HG02973 (cell line): ENCODE measurements at regions not wholly inside any gene's neighbourhood (a gene's known extent, or its start where the extent isn't known, plus 50 kb on each side); places are given as distances from the start of the nearest gene placed in this dataset.
"Not testable (repeated sequence)": the region's sequence is repeated elsewhere in the genome, so short reads cannot be mapped to it uniquely, and the experiment has no call there.

ENCODE experiments used
- ATAC-seq: cut with Tn5 transposase; IDR thresholded peaks from one replicate; pipeline ENCODE4 v1.9.1; 2021; ENCODE audit warnings: moderate library complexity; ENCODE audit not compliant: unreplicated experiment

- ATAC-seq, result no peak
Measured at GRCh38 chr6:84581494-84582259, 182.7 kb downstream of the TBX18 start.

GRCh38 chr6:84579404-84579803 is 185.0 kb downstream of the TBX18 start:
- ATAC-seq, result no peak

GRCh38 chr6:84576029-84576428 is 188.4 kb downstream of the TBX18 start:
- no peak for ATAC-seq

GRCh38 chr6:84575264-84575663 is 189.1 kb downstream of the TBX18 start:
- ATAC-seq, result peak; percentile 98

GRCh38 chr6:84569882-84570281 is 194.5 kb downstream of the TBX18 start:
- no peak for ATAC-seq

GRCh38 chr6:84568971-84569370 is 195.4 kb downstream of the TBX18 start:
- ATAC-seq, result no peak

GRCh38 chr6:84565718-84566117 is 198.7 kb downstream of the TBX18 start:
- not testable (repeated sequence) for ATAC-seq

GRCh38 chr6:84560436-84561390 is 203.7 kb downstream of the TBX18 start:
- no peak for ATAC-seq

- ATAC-seq, result no peak
Measured at GRCh38 chr6:84556541-84557335, 207.7 kb downstream of the TBX18 start.

GRCh38 chr6:84554706-84555105 is 209.7 kb downstream of the TBX18 start:
- ATAC-seq, result no peak

GRCh38 chr6:84554074-84554473 is 210.3 kb downstream of the TBX18 start:
- no peak for ATAC-seq

GRCh38 chr6:84553527-84553926 is 210.9 kb downstream of the TBX18 start:
- ATAC-seq, result no peak

GRCh38 chr6:84551797-84552196 is 212.6 kb downstream of the TBX18 start:
- ATAC-seq, result no peak

- no peak for ATAC-seq
Measured at GRCh38 chr6:84549917-84550316, 214.5 kb downstream of the TBX18 start.

GRCh38 chr6:84547341-84547801 is 217.0 kb downstream of the TBX18 start:
- ATAC-seq, result no peak

- ATAC-seq, result no peak
Measured at GRCh38 chr6:84546427-84546914, 217.9 kb downstream of the TBX18 start.

GRCh38 chr6:84539122-84539856 is 225.1 kb downstream of the TBX18 start:
- no peak for ATAC-seq

GRCh38 chr6:84536885-84537638 is 227.3 kb downstream of the TBX18 start:
- ATAC-seq, result no peak

- no peak for ATAC-seq
Measured at GRCh38 chr6:84528201-84528600, 236.2 kb downstream of the TBX18 start.
